ENCODE measurements at regions not wholly inside any gene's neighbourhood (a gene's known extent, or its start where the extent isn't known, plus 50 kb on each side); places are given as distances from the start of the nearest gene placed in this dataset.
"Not testable (repeated sequence)": the region's sequence is repeated elsewhere in the genome, so short reads cannot be mapped to it uniquely, and the experiment has no call there.

DNA sequence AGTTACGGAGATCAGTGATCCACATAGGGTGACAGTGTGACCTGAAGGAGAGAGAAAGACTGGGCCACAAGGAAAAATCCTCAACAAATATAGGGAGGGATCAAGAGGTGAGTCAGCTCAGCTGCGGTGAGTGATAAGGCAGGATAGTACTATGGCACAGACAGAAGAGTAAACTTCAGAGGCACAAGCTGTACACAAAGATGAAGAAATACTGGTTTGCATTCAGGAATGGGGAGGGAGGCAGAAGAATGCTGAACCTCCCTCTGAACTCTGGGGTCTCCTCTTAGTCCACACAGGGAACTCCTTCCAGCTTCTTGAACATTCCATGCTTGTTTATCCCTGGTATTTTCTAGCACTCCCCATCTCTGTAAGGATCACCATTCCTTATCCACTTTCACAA is 162.7 kb downstream of the BARX2 start:
- TF ChIP-seq, protein P1, sequence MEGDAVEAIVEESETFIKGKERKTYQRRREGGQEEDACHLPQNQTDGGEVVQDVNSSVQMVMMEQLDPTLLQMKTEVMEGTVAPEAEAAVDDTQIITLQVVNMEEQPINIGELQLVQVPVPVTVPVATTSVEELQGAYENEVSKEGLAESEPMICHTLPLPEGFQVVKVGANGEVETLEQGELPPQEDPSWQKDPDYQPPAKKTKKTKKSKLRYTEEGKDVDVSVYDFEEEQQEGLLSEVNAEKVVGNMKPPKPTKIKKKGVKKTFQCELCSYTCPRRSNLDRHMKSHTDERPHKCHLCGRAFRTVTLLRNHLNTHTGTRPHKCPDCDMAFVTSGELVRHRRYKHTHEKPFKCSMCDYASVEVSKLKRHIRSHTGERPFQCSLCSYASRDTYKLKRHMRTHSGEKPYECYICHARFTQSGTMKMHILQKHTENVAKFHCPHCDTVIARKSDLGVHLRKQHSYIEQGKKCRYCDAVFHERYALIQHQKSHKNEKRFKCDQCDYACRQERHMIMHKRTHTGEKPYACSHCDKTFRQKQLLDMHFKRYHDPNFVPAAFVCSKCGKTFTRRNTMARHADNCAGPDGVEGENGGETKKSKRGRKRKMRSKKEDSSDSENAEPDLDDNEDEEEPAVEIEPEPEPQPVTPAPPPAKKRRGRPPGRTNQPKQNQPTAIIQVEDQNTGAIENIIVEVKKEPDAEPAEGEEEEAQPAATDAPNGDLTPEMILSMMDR (IDR thresholded peaks at IDR 0.05; ENCODE audit: control insufficient read depth, extremely low read depth, insufficient read depth) = no peak
- no peak overlapping the region for H3K4me3 ChIP-seq (ENCODE audit: low read depth, low read length)
- peak; percentile 55 for DNase-seq (ENCODE audit: low read depth)

- TF ChIP-seq, protein P1 (IDR thresholded peaks at IDR 0.05; ENCODE audit: control insufficient read depth, extremely low read depth, insufficient read depth) = no peak
- no peak for DNase-seq (ENCODE audit: low read depth)
- H3K4me3 ChIP-seq (ENCODE audit: low read depth, low read length) = no peak overlapping the region
These were observed 168.1 kb downstream of the BARX2 start for GRCh38 chr11:129543515-129544290.

GRCh38 chr11:129544691-129545090 is 169.0 kb downstream of the BARX2 start:
- H3K4me3 ChIP-seq (ENCODE audit: low read depth, low read length) = no peak overlapping the region
- no peak for DNase-seq (ENCODE audit: low read depth)
- TF ChIP-seq, protein P1 (IDR thresholded peaks at IDR 0.05; ENCODE audit: control insufficient read depth, extremely low read depth, insufficient read depth) = no peak

DNA sequence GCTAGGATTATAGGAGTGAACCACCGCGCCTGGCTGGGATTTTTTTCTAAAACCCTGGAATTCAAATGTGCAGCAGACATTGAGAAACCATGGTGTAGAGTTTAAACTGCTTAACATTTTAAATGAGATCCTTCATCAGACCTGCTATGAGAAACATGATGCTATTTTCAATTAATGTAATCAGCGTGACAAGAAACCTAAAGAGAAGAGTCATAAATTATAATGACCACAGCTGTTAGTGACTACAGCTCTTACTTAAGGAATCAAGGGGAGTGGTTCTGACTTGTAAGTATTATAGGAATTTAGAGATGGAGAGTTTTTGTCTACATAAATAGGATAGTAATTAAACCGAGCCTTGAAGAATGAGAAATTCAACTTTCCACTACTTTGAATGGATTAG is 170.6 kb downstream of the BARX2 start:
- H3K4me3 ChIP-seq (ENCODE audit: low read depth, low read length) = no peak overlapping the region
- DNase-seq (ENCODE audit: low read depth) = no peak
- TF ChIP-seq, protein P1 (IDR thresholded peaks at IDR 0.05; ENCODE audit: control insufficient read depth, extremely low read depth, insufficient read depth) = no peak

GRCh38 chr11:129557421-129557820 is 181.8 kb downstream of the BARX2 start:
- no peak for DNase-seq (ENCODE audit: low read depth)
- TF ChIP-seq, protein P1 (IDR thresholded peaks at IDR 0.05; ENCODE audit: control insufficient read depth, extremely low read depth, insufficient read depth) = no peak
- H3K4me3 ChIP-seq (ENCODE audit: low read depth, low read length) = no peak overlapping the region

DNA sequence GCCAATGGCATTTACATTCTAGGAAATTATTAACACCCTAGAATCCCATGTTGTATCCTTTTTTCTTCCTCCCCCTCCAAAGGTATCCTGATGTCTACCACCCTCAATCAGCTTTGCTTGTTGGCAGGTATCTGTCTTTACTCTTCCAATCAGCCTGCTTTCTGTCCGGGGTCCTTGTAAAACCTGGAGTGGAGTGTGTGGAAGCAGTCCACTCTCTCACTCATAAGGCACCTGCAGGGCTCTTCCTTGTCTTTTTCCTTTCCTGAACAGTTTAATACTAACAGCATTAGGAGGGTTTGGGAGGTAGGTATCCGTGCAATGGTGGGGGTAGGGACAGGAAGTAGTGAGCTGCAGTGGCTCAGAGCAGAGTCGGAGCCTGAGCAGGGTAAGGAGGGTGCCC is 193.4 kb downstream of the BARX2 start:
- H3K4me3 ChIP-seq (ENCODE audit: low read depth, low read length) = no peak overlapping the region
- no peak for DNase-seq (ENCODE audit: low read depth)
- TF ChIP-seq, protein P1 (IDR thresholded peaks at IDR 0.05; ENCODE audit: control insufficient read depth, extremely low read depth, insufficient read depth) = no peak

DNA sequence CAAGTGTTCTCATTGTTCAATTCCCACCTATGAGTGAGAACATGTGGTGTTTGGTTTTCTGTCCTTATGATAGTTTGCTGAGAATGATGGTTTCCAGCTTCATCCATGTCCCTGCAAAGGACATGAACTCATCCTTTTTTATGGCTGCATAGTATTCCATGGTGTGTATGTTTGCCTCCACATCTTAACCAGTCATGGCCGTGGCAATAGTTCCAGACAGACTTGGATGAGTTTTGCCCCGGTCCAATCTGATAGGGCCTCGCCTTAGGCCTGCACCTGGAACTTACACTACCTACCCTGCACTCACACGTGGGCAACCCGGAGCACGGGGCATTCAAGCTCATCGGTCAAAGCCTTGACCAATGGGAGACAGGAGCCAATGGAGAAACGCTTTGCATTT is 197.0 kb downstream of the BARX2 start:
- DNase-seq (ENCODE audit: low read depth); H3K4me3 ChIP-seq (ENCODE audit: low read depth, low read length): not testable (repeated sequence)
